ENCODE measurements at regions not wholly inside any gene's neighbourhood (a gene's known extent, or its start where the extent isn't known, plus 50 kb on each side); places are given as distances from the start of the nearest gene placed in this dataset.

DNA sequence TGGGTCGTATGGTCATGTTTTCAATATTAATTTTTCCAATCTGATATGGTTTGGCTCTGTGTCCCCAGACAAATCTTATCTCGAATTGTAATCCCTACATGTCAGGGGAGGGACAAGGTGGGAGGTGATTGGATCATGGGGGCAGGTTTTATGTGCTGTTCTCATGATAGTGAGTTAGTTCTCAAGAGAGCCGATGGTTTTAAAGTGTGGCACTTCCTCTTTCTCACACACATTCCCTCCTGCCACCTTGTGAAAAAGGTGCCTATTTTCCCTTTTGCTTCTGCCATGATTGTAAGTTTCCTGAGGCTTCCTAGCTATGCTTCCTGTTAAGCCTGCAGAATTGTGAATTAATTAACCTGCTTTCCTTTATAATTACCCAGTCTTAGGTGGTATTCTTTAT is 309.1 kb upstream of the GRIN3A start:
- Histone ChIP-seq H2AFZ (ENCODE audit: low read length) (no peak overlapping the region), H4K20me1 (ENCODE audit: insufficient read depth, low read length) (no peaks in the 10 kb centered on the region), H3K36me3 (replicated peaks in 1 of 2; ENCODE audit: control insufficient read depth in 1 of 2, insufficient read depth in 2 of 2, low read length in 2 of 2) (no peaks in the 10 kb centered on the region), H3K9me3 (ENCODE audit: low read length) (no peaks in the 10 kb centered on the region), H3K9ac (ENCODE audit: insufficient read depth, low read depth, low read length) (no peak overlapping the region), H3K27ac (ENCODE audit: extremely low read length, insufficient read depth, low read length) (no peak overlapping the region), H3K27me3 (ENCODE audit: control insufficient read depth in 1 of 2, insufficient read depth in 2 of 2, low read length in 2 of 2) (no peaks in the 10 kb centered on the region), H3K4me3 (replicated peaks in 1 of 3; ENCODE audit: insufficient read depth in 1 of 3, low read depth in 2 of 3, low read length in 3 of 3) (no peak overlapping the region), H3K79me2 (ENCODE audit: insufficient read depth, low read length) (no peaks in the 10 kb centered on the region), H3K4me1 (ENCODE audit: insufficient read depth, low read length) (no peaks in the 10 kb centered on the region), H3K4me2 (ENCODE audit: low read depth, low read length) (no peak overlapping the region)
- FAIRE-seq: no peak
- in situ Hi-C loops (cut with HindIII; ENCODE audit: extremely low pct_ligation_motif_present, low pct_unique_long_range_greater_than_20kb): no loop called here
- DNase-seq (ENCODE audit: low spot score): no peak
- POLR2A ChIA-PET: no interaction called here
- WGBS (ENCODE audit: low lambda C conversion rate): 1% methylated on average over 3 of the region's 3 CpGs
- TF ChIP-seq ZNF713 (CRISPR knock-in tag; IDR thresholded peaks at IDR 0.05): no peak
- no peak for TF ChIP-seq ZNF260 (CRISPR knock-in tag; IDR thresholded peaks at IDR 0.05; ENCODE audit: borderline replicate concordance, low read depth)
- no peak for TF ChIP-seq SP4 (CRISPR knock-in tag; IDR thresholded peaks at IDR 0.05)
- TF ChIP-seq, protein P1, sequence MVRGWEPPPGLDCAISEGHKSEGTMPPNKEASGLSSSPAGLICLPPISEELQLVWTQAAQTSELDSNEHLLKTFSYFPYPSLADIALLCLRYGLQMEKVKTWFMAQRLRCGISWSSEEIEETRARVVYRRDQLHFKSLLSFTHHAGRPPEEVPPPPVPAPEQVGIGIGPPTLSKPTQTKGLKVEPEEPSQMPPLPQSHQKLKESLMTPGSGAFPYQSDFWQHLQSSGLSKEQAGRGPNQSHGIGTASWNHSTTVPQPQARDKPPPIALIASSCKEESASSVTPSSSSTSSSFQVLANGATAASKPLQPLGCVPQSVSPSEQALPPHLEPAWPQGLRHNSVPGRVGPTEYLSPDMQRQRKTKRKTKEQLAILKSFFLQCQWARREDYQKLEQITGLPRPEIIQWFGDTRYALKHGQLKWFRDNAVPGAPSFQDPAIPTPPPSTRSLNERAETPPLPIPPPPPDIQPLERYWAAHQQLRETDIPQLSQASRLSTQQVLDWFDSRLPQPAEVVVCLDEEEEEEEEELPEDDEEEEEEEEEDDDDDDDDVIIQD (CRISPR knock-in tag; IDR thresholded peaks at IDR 0.05; ENCODE audit: low read depth): no peak
- no peak for TF ChIP-seq RNF2 (conservative IDR thresholded peaks at IDR 0.05; ENCODE audit: low read depth)
- TF ChIP-seq, protein P2, sequence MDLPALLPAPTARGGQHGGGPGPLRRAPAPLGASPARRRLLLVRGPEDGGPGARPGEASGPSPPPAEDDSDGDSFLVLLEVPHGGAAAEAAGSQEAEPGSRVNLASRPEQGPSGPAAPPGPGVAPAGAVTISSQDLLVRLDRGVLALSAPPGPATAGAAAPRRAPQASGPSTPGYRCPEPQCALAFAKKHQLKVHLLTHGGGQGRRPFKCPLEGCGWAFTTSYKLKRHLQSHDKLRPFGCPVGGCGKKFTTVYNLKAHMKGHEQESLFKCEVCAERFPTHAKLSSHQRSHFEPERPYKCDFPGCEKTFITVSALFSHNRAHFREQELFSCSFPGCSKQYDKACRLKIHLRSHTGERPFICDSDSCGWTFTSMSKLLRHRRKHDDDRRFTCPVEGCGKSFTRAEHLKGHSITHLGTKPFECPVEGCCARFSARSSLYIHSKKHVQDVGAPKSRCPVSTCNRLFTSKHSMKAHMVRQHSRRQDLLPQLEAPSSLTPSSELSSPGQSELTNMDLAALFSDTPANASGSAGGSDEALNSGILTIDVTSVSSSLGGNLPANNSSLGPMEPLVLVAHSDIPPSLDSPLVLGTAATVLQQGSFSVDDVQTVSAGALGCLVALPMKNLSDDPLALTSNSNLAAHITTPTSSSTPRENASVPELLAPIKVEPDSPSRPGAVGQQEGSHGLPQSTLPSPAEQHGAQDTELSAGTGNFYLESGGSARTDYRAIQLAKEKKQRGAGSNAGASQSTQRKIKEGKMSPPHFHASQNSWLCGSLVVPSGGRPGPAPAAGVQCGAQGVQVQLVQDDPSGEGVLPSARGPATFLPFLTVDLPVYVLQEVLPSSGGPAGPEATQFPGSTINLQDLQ (CRISPR knock-in tag; IDR thresholded peaks at IDR 0.05): no peak
- no peak for TF ChIP-seq ZFP37 (CRISPR knock-in tag; IDR thresholded peaks at IDR 0.05; ENCODE audit: borderline replicate concordance)
- TF ChIP-seq AKAP8 (CRISPR knock-in tag; IDR thresholded peaks at IDR 0.05): no peak
- no peak for TF ChIP-seq BCL6 (CRISPR knock-in tag; IDR thresholded peaks at IDR 0.05)
- TF ChIP-seq, protein P3, sequence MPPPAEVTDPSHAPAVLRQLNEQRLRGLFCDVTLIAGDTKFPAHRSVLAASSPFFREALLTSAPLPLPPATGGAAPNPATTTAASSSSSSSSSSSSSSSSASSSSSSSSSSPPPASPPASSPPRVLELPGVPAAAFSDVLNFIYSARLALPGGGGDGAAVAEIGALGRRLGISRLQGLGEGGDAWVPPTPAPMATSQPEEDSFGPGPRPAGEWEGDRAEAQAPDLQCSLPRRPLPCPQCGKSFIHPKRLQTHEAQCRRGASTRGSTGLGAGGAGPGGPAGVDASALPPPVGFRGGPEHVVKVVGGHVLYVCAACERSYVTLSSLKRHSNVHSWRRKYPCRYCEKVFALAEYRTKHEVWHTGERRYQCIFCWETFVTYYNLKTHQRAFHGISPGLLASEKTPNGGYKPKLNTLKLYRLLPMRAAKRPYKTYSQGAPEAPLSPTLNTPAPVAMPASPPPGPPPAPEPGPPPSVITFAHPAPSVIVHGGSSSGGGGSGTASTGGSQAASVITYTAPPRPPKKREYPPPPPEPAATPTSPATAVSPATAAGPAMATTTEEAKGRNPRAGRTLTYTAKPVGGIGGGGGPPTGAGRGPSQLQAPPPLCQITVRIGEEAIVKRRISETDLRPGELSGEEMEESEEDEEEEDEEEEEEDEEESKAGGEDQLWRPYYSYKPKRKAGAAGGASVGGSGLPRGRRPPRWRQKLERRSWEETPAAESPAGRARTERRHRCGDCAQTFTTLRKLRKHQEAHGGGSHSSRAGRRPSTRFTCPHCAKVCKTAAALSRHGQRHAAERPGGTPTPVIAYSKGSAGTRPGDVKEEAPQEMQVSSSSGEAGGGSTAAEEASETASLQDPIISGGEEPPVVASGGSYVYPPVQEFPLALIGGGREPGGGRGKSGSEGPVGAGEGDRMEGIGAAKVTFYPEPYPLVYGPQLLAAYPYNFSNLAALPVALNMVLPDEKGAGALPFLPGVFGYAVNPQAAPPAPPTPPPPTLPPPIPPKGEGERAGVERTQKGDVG (CRISPR knock-in tag; IDR thresholded peaks at IDR 0.05; ENCODE audit: borderline replicate concordance): no peak
- no peak for TF ChIP-seq ATF1 (CRISPR knock-in tag; IDR thresholded peaks at IDR 0.05)
- TF ChIP-seq ZNF672 (CRISPR knock-in tag; IDR thresholded peaks at IDR 0.05): no peak
- TF ChIP-seq, protein P4, sequence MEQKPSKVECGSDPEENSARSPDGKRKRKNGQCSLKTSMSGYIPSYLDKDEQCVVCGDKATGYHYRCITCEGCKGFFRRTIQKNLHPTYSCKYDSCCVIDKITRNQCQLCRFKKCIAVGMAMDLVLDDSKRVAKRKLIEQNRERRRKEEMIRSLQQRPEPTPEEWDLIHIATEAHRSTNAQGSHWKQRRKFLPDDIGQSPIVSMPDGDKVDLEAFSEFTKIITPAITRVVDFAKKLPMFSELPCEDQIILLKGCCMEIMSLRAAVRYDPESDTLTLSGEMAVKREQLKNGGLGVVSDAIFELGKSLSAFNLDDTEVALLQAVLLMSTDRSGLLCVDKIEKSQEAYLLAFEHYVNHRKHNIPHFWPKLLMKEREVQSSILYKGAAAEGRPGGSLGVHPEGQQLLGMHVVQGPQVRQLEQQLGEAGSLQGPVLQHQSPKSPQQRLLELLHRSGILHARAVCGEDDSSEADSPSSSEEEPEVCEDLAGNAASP (CRISPR knock-in tag; IDR thresholded peaks at IDR 0.05; ENCODE audit: borderline replicate concordance): no peak
- TF ChIP-seq ZNF282 (IDR thresholded peaks at IDR 0.05; ENCODE audit: partially characterized antibody): no peak
- intact Hi-C loops (cut with micrococcal nuclease; ENCODE audit: unreplicated experiment): no loop called here
- BruUV-seq (replicated peaks): no TSS peak
- no peak for ATAC-seq
- CTCF ChIA-PET (ENCODE audit: low intra/inter-chr PET ratio, low total read pairs): no interaction called here

All from HepG2 (cell line).